ENCODE measurements at regions not wholly inside any gene's neighbourhood (a gene's known extent, or its start where the extent isn't known, plus 50 kb on each side); places are given as distances from the start of the nearest gene placed in this dataset.

- TF ChIP-seq CTCF (IDR thresholded peaks at IDR 0.05), result no peak
- DNase-seq (ENCODE audit: low spot score), result no peak
- peaks cover 17% of the 10 kb centered on the region for H3K9me3 Mint-ChIP-seq (ENCODE audit: low read depth)
- no peak overlapping the region for H3K4me3 Mint-ChIP-seq (ENCODE audit: unreplicated experiment)
- H3K27me3 Mint-ChIP-seq (ENCODE audit: low read depth), result peaks cover 7% of the 10 kb centered on the region
- no peaks in the 10 kb centered on the region for H3K36me3 Mint-ChIP-seq (ENCODE audit: low read depth)
- H3K4me1 Mint-ChIP-seq (ENCODE audit: low read depth), result no peaks in the 10 kb centered on the region
- H3K27ac Mint-ChIP-seq (ENCODE audit: unreplicated experiment), result no peak overlapping the region
Observed at GRCh38 chr2:2797797-2798196, 466.7 kb upstream of the MYT1L start.

GRCh38 chr2:2796207-2796606 lies 465.1 kb upstream of the MYT1L start:
- no peak for TF ChIP-seq CTCF (IDR thresholded peaks at IDR 0.05)
- Mint-ChIP-seq H3K27ac (ENCODE audit: unreplicated experiment) (no peak overlapping the region), H3K36me3 (ENCODE audit: low read depth) (no peaks in the 10 kb centered on the region), H3K9me3 (ENCODE audit: low read depth) (peaks cover 4% of the 10 kb centered on the region), H3K4me1 (ENCODE audit: low read depth) (no peaks in the 10 kb centered on the region), H3K27me3 (ENCODE audit: low read depth) (peaks cover 7% of the 10 kb centered on the region), H3K4me3 (ENCODE audit: unreplicated experiment) (no peak overlapping the region)
- no peak for DNase-seq (ENCODE audit: low spot score)

- Mint-ChIP-seq H3K27me3 (ENCODE audit: low read depth) (peaks cover 7% of the 10 kb centered on the region), H3K9me3 (ENCODE audit: low read depth) (peaks cover 3% of the 10 kb centered on the region), H3K4me3 (ENCODE audit: unreplicated experiment) (no peak overlapping the region), H3K4me1 (ENCODE audit: low read depth) (no peaks in the 10 kb centered on the region), H3K36me3 (ENCODE audit: low read depth) (no peaks in the 10 kb centered on the region), H3K27ac (ENCODE audit: unreplicated experiment) (no peak overlapping the region)
- no peak for DNase-seq (ENCODE audit: low spot score)
- no peak for TF ChIP-seq CTCF (IDR thresholded peaks at IDR 0.05)
Observed at GRCh38 chr2:2795438-2796091, 464.5 kb upstream of the MYT1L start.

- Mint-ChIP-seq H3K27ac (ENCODE audit: unreplicated experiment) (no peak overlapping the region), H3K27me3 (ENCODE audit: low read depth) (peaks cover 10% of the 10 kb centered on the region), H3K4me3 (ENCODE audit: unreplicated experiment) (no peak overlapping the region), H3K36me3 (ENCODE audit: low read depth) (no peaks in the 10 kb centered on the region), H3K9me3 (ENCODE audit: low read depth) (peaks cover 1% of the 10 kb centered on the region), H3K4me1 (ENCODE audit: low read depth) (no peaks in the 10 kb centered on the region)
- TF ChIP-seq CTCF (IDR thresholded peaks at IDR 0.05), result no peak
- DNase-seq (ENCODE audit: low spot score), result no peak
Observed at GRCh38 chr2:2793925-2794560, 463.0 kb upstream of the MYT1L start.

GRCh38 chr2:2793514-2793913 lies 462.4 kb upstream of the MYT1L start:
- no peak for DNase-seq (ENCODE audit: low spot score)
- no peaks in the 10 kb centered on the region for H3K36me3 Mint-ChIP-seq (ENCODE audit: low read depth)
- TF ChIP-seq CTCF (IDR thresholded peaks at IDR 0.05), result no peak
- H3K4me1 Mint-ChIP-seq (ENCODE audit: low read depth), result no peaks in the 10 kb centered on the region
- H3K27ac Mint-ChIP-seq (ENCODE audit: unreplicated experiment), result no peak overlapping the region
- no peak overlapping the region for H3K4me3 Mint-ChIP-seq (ENCODE audit: unreplicated experiment)
- H3K27me3 Mint-ChIP-seq (ENCODE audit: low read depth), result peaks cover 8% of the 10 kb centered on the region
- H3K9me3 Mint-ChIP-seq (ENCODE audit: low read depth), result no peaks in the 10 kb centered on the region

Measured in chondrocyte (in vitro differentiated cells).